Tibial nerve (tissue), 4 donors: ENCODE measurements at regions not wholly inside any gene's neighbourhood (a gene's known extent, or its start where the extent isn't known, plus 50 kb on each side); places are given as distances from the start of the nearest gene placed in this dataset.

Source experiments
- EP300 ChIP-seq, 2 donors: sonication (generic); formaldehyde crosslinking; IDR thresholded peaks; one replicate each; pipeline ENCODE4 v1.6.1; 2017; ENCODE audit warnings: antibody characterized with exemption in 2 of 2, mild to moderate bottlenecking in 1 of 2
- POLR2A ChIP-seq, 2 donors: fragments of 450-650 bp; IDR thresholded peaks; one replicate each; pipeline ENCODE4 v1.6.1; 2017; ENCODE audit warnings: antibody characterized with exemption in 2 of 2, mild to moderate bottlenecking in 2 of 2, moderate library complexity in 2 of 2
- TF ChIP-seq, protein P1 (sequence below), 5 experiments: fragments of 200-600 bp in 3 of 5; fragments of 450-650 bp in 2 of 5; sonication (generic) in 3 of 5; IDR thresholded peaks; one replicate each; pipeline ENCODE4 v1.5.1; 2016 to 2019; ENCODE audit warnings: antibody characterized with exemption in 5 of 5, mild to moderate bottlenecking in 3 of 5, moderate library complexity in 2 of 5

DNA sequence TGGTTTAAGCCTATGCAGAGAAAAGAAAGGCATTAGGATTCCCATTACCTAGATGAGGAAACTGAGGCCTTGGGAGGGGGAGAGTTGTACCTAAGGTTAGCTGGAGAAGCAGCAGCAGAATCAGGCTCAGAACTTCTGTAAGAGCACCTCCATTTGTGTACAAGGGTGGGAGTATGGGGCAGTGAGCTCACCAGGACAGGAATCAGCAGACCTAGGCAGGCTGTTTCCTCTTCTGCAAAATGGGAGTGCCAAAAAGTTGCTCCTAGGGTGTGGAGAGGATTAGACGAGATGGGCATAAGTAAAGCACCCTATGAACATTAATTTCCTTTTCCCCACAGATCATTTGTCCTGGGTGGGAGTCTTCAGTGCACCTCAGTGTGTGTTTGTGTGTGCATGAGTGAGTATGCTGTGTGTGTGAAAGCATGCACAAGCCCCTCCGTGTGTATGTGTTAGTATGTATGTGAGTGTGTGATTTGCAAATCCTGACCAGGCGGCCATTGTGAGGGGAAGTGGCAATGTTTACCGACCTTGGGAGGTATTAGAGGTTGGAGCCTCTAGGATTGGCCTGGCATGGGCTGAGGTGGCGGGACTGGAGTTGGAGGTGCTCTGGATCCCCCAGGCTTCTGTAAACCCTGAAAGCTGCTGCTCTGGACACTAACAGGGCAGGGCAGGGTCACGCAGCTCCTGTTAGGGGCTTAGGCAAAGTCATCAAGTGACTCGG is 78.8 kb downstream of the VEGFA start:
- TF ChIP-seq POLR2A (IDR thresholded peaks at IDR 0.05) (no peak), EP300 (IDR thresholded peaks at IDR 0.05) (no peak)
- TF ChIP-seq, protein P1, sequence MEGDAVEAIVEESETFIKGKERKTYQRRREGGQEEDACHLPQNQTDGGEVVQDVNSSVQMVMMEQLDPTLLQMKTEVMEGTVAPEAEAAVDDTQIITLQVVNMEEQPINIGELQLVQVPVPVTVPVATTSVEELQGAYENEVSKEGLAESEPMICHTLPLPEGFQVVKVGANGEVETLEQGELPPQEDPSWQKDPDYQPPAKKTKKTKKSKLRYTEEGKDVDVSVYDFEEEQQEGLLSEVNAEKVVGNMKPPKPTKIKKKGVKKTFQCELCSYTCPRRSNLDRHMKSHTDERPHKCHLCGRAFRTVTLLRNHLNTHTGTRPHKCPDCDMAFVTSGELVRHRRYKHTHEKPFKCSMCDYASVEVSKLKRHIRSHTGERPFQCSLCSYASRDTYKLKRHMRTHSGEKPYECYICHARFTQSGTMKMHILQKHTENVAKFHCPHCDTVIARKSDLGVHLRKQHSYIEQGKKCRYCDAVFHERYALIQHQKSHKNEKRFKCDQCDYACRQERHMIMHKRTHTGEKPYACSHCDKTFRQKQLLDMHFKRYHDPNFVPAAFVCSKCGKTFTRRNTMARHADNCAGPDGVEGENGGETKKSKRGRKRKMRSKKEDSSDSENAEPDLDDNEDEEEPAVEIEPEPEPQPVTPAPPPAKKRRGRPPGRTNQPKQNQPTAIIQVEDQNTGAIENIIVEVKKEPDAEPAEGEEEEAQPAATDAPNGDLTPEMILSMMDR (IDR thresholded peaks at IDR 0.05) = no peak
